Tibial artery (tissue), 4 donors: ENCODE measurements at regions not wholly inside any gene's neighbourhood (a gene's known extent, or its start where the extent isn't known, plus 50 kb on each side); places are given as distances from the start of the nearest gene placed in this dataset.

ENCODE experiments used
- DNase-seq, 2 donors: peaks; one replicate each; pipeline ENCODE4 v3.0.0-alpha.2; 2019
- H3K27ac ChIP-seq, 2 donors: fragments of 200-600 bp; sonication (generic) in 1 of 2; 1 replicate in 1 of 2; 2 replicates in 1 of 2; pipeline ENCODE4 v1.5.1; 2018 to 2019; ENCODE audit warnings: mild to moderate bottlenecking in 1 of 2
- H3K27me3 ChIP-seq, 2 donors: fragments of 200-600 bp; sonication (generic) in 1 of 2; one replicate each; pipeline versions ENCODE4 v1.5.1 to v1.6.0; 2016 to 2019
- H3K36me3 ChIP-seq, 3 donors: fragments of 200-600 bp; sonication (generic) in 2 of 3; one replicate each; pipeline ENCODE4 v1.5.1; 2016 to 2019; ENCODE audit warnings: mild to moderate bottlenecking in 2 of 3
- H3K4me1 ChIP-seq, 4 donors: fragments of 200-600 bp; sonication (generic) in 2 of 4; 1 replicate in 3 of 4; 2 replicates in 1 of 4; pipeline ENCODE4 v1.5.1; 2016 to 2019
- H3K4me3 ChIP-seq, 2 donors: fragments of 200-600 bp; sonication (generic) in 1 of 2; 1 replicate in 1 of 2; 2 replicates in 1 of 2; pipeline ENCODE4 v1.5.1; 2018 to 2019; ENCODE audit warnings: mild to moderate bottlenecking in 2 of 2
- H3K9me3 ChIP-seq, 3 donors: fragments of 200-600 bp; sonication (generic) in 1 of 3; one replicate each; pipeline ENCODE4 v1.5.1; 2016 to 2019
- CTCF ChIP-seq, 2 experiments: fragments of 200-600 bp in 1 of 2; fragments of 450-650 bp in 1 of 2; IDR thresholded peaks; one replicate each; pipeline ENCODE4 v1.5.1; 2017 to 2019; ENCODE audit warnings: antibody characterized with exemption in 2 of 2, mild to moderate bottlenecking in 1 of 2, moderate library complexity in 1 of 2
- intact Hi-C: fragments of 100-400 bp; cut with DNase I; formaldehyde crosslinking; loops from one replicate; pipeline ENCODE4 v1.15.0; 2023; ENCODE audit warnings: low total_unique reads

- no peaks in the 10 kb centered on the region for H3K4me1 ChIP-seq
- no peaks in the 10 kb centered on the region for H3K9me3 ChIP-seq
- no peak overlapping the region for H3K4me3 ChIP-seq
- no peak overlapping the region for H3K27ac ChIP-seq
- DNase-seq = no peak
- intact Hi-C loops = no loop called here
- no peaks in the 10 kb centered on the region for H3K36me3 ChIP-seq
- TF ChIP-seq CTCF (IDR thresholded peaks at IDR 0.05) = no peak
- H3K27me3 ChIP-seq = no peaks in the 10 kb centered on the region
Measured at GRCh38 chr2:114040826-114041225, 150.9 kb downstream of the ACTR3 start.

- no peaks in the 10 kb centered on the region for H3K36me3 ChIP-seq
- H3K4me3 ChIP-seq = no peak overlapping the region
- H3K4me1 ChIP-seq = no peaks in the 10 kb centered on the region
- intact Hi-C loops = no loop called here
- DNase-seq = no peak
- no peaks in the 10 kb centered on the region for H3K9me3 ChIP-seq
- TF ChIP-seq CTCF (IDR thresholded peaks at IDR 0.05) = no peak
- H3K27ac ChIP-seq = no peak overlapping the region
- H3K27me3 ChIP-seq = peaks cover 0 to 6% of the 10 kb centered on the region in 2 donors
Measured at GRCh38 chr2:114044985-114045384, 155.1 kb downstream of the ACTR3 start.

GRCh38 chr2:114046373-114046772, 156.5 kb downstream of the ACTR3 start:
- no peaks in the 10 kb centered on the region for H3K4me1 ChIP-seq
- H3K27ac ChIP-seq = no peak overlapping the region
- TF ChIP-seq CTCF (IDR thresholded peaks at IDR 0.05) = no peak
- H3K36me3 ChIP-seq = no peaks in the 10 kb centered on the region
- intact Hi-C loops = no loop called here
- H3K27me3 ChIP-seq = peaks cover 0 to 6% of the 10 kb centered on the region in 2 donors
- no peak for DNase-seq
- H3K9me3 ChIP-seq = no peaks in the 10 kb centered on the region
- H3K4me3 ChIP-seq = no peak overlapping the region

GRCh38 chr2:114046866-114047435, 157.1 kb downstream of the ACTR3 start:
- intact Hi-C loops = no loop called here
- Histone ChIP-seq H3K27me3 (peaks cover 0 to 6% of the 10 kb centered on the region in 2 donors), H3K36me3 (no peaks in the 10 kb centered on the region), H3K4me3 (no peak overlapping the region), H3K27ac (no peak overlapping the region), H3K4me1 (no peaks in the 10 kb centered on the region), H3K9me3 (no peaks in the 10 kb centered on the region)
- DNase-seq = no peak
- TF ChIP-seq CTCF (IDR thresholded peaks at IDR 0.05) = no peak

GRCh38 chr2:114049280-114049679, 159.4 kb downstream of the ACTR3 start:
- Histone ChIP-seq H3K4me3 (no peak overlapping the region), H3K36me3 (no peaks in the 10 kb centered on the region), H3K27me3 (peaks cover 0 to 6% of the 10 kb centered on the region in 2 donors), H3K4me1 (no peaks in the 10 kb centered on the region), H3K9me3 (no peaks in the 10 kb centered on the region), H3K27ac (no peak overlapping the region)
- intact Hi-C loops = no loop called here
- no peak for DNase-seq
- no peak for TF ChIP-seq CTCF (IDR thresholded peaks at IDR 0.05)

GRCh38 chr2:114049826-114050225, 159.9 kb downstream of the ACTR3 start:
- H3K4me3 ChIP-seq = no peak overlapping the region
- H3K9me3 ChIP-seq = no peaks in the 10 kb centered on the region
- H3K36me3 ChIP-seq = no peaks in the 10 kb centered on the region
- H3K27me3 ChIP-seq = peaks cover 0 to 6% of the 10 kb centered on the region in 2 donors
- intact Hi-C loops = no loop called here
- TF ChIP-seq CTCF (IDR thresholded peaks at IDR 0.05) = no peak
- no peak overlapping the region for H3K27ac ChIP-seq
- H3K4me1 ChIP-seq = no peaks in the 10 kb centered on the region
- no peak for DNase-seq
